NCI-H526 (cell line): ENCODE measurements at regions not wholly inside any gene's neighbourhood (a gene's known extent, or its start where the extent isn't known, plus 50 kb on each side); places are given as distances from the start of the nearest gene placed in this dataset.
"Not testable (repeated sequence)": the region's sequence is repeated elsewhere in the genome, so short reads cannot be mapped to it uniquely, and the experiment has no call there.

Experiments used
- DNase-seq, 2 experiments: peaks; one replicate each; lab custom pipeline; 2025; lab: John Stamatoyannopoulos, UW

GRCh38 chr6:147441751-147442150 is 66.7 kb upstream of the SAMD5 start:
- no peak for DNase-seq

- DNase-seq = peak; percentile 90 to 93
These were observed 60.5 kb upstream of the SAMD5 start for GRCh38 chr6:147447835-147448611.

DNA sequence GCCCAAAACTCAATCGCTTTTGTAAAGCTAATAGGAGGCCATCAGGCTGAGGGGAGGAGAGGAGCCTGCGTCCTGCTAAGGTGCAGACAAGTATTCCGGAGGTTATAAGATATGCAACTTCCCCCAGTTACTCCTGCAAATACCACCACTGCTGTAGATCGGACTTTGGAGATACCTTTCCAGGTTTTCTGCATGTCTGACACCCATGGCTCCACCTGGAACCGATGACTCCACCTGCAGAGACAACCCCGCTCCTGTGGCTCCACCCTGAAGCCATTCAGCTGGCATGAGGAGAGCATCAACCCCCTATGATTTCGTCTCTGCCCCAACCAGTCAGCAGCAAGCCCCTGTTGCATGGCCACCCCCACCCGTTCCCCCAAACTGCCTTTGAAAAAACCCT is 59.7 kb upstream of the SAMD5 start:
- no peak for DNase-seq

- DNase-seq = no peak
These were observed 58.9 kb upstream of the SAMD5 start for GRCh38 chr6:147449405-147450161.

DNA sequence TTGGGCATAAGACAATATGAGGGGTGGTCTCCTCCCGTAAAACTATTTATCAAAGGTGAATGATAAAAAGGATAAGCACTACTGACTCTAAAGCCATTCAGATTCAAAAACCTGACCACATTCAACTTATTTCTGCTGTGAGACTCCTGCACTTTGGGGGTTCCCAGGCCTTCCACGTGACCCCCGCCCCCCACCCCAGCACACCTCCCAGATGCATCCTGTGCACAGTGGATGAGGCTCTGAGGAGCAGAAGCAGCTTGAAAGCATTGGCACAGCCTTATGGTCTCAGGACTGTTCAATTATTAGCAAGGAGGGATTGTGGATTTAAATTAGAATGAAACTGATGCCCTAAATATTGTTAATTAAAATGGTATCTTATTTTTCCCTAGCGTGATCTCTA is 55.1 kb upstream of the SAMD5 start:
- no peak for DNase-seq

DNA sequence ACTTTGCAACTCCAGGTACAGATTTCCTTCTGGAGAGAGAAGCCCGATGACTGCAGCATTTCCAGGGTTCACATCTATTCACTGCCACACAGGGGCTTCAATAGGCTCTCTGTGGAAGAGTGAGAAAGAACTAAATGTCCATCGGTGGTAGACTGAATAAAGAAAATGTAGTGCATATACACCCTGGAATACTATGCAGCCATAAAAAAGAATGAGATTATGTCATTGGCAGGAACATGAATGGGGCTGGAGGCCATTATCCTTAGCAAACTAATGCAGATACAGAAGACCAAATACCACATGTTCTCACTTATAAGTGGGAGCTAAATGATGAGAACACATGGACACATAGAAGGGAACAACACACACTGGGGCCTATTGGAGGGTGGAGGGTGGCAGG is 53.6 kb upstream of the SAMD5 start:
- not testable (repeated sequence) for DNase-seq
